ENCODE measurements at regions not wholly inside any gene's neighbourhood (a gene's known extent, or its start where the extent isn't known, plus 50 kb on each side); places are given as distances from the start of the nearest gene placed in this dataset.

DNA sequence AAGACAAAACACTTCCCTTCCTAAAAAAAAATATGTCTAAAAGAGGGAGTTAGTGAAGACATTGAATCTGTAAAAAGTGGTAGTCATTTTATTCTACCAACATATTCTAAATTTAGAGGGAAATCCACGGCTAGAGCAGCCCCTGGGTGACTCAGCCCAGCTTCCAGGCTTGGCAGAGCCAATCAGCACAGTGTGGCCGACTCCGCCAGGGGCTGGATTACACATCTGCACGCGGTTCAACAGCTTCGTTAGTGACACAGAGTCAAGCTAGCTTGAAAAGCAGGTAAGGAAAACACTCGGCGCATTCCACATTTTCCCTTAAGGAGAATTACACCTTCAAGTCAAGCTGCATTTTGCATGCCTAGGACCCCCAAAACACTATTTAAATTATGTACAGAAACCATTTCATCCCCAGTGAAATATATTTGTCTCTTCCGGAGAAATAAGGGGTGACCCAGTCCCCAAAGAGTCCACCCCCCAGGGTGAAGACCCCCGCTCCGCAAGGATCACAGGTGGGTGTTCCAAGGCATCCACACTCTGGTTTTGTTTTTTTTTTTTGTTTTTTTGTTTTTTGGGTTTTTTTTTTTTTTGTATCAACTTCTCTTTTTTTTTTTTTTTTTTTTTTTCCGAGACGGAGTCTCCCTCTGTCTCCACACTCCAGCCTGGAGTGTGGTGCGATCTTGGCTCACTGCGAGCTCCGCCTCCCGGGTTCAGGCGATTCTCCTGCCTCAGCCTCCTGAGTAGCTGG is 58.4 kb upstream of the ARID1B start:
- Histone ChIP-seq H4K20me1 (ENCODE audit: insufficient read depth) (no peaks in the 10 kb centered on the region), H3K4me1 (ENCODE audit: control insufficient read depth in 1 of 2, insufficient read depth in 2 of 2, low read length in 2 of 2) (peaks cover 32 to 34% of the 10 kb centered on the region in 2 experiments), H3K79me2 (ENCODE audit: insufficient read depth, low read length) (no peaks in the 10 kb centered on the region), H3K4me3 (replicated peaks in 1 of 2; ENCODE audit: low read depth in 1 of 2, low read length in 2 of 2) (peak overlapping the region in 1 of 2 experiments; percentile 40; a peak in 2 of 4 replicates), H3K9me3 (ENCODE audit: control insufficient read depth in 1 of 2, insufficient read depth in 1 of 2, low read depth in 1 of 2, low read length in 2 of 2) (no peaks in the 10 kb centered on the region), H3K9ac (ENCODE audit: low read length) (no peak overlapping the region), H2AFZ (ENCODE audit: low read depth, low read length, poor library complexity, severe bottlenecking) (peak overlapping the region; percentile 36), H3K9me2 (ENCODE audit: insufficient read depth) (no peaks in the 10 kb centered on the region), H3K27ac (ENCODE audit: low read depth, low read length) (peak overlapping the region; percentile 71; the same call in 1 of the 2 replicates), H3K4me2 (ENCODE audit: low read length) (peak overlapping the region; percentile 75), H3K36me3 (ENCODE audit: control insufficient read depth in 1 of 2, insufficient read depth in 2 of 2, low read length in 2 of 2) (no peaks in the 10 kb centered on the region), H3K27me3 (ENCODE audit: insufficient read depth, low read length) (no peaks in the 10 kb centered on the region)
- ChIA-PET CTCF (no interaction called here), RAD21 (ENCODE audit: low non-redundant PET in 1 of 2, low total read pairs in 2 of 2, uncharacterized antibody in 2 of 2, unreplicated experiment in 2 of 2) (no interaction called here), POLR2A (interaction anchor here (0.7 to 2.2 kb wide), 2 partner anchors 9 to 13 kb away, joined by 3 to 7 read pairs; no protein-coding TSS in a partner anchor)
- no TSS peak for BruUV-seq (replicated peaks)
- ATAC-seq (peak; percentile 60), DNase-seq (ENCODE audit: low read depth, low spot score) (peak; percentile 69)
- intact Hi-C loops (cut with micrococcal nuclease): loop anchor here (2.0 kb wide), 1 partner anchor 304 kb away; no protein-coding TSS in a partner anchor
- TF ChIP-seq ZFX (IDR thresholded peaks at IDR 0.05) (no peak), POLR2AphosphoS5 (IDR thresholded peaks at IDR 0.05; ENCODE audit: low read depth, low read length) (peak; percentile 45; the same call in 1 of the 2 replicates), YY1 (IDR thresholded peaks at IDR 0.05; ENCODE audit: extremely low read depth, insufficient replicate concordance, low read depth, low read length) (no peak), ZNF274 (IDR thresholded peaks at IDR 0.05; ENCODE audit: low read depth, low read length) (no peak), EZH2phosphoT487 (IDR thresholded peaks at IDR 0.05; ENCODE audit: borderline replicate concordance) (no peak), POLR2A (IDR thresholded peaks at IDR 0.05; ENCODE audit: borderline replicate concordance, extremely low read depth, insufficient read depth, insufficient read length) (no peak), TCF7L2 (IDR thresholded peaks at IDR 0.05; ENCODE audit: borderline replicate concordance, extremely low read depth, insufficient read depth, insufficient read length) (no peak), RAD21 (IDR thresholded peaks at IDR 0.05; ENCODE audit: low read depth) (0 out of 2 replicates have a peak, but pooled peaks have one; percentile 3), CBX3 (IDR thresholded peaks at IDR 0.05; ENCODE audit: low read depth) (peak; percentile 74; the same call in 1 of the 2 replicates), FOSL1 (IDR thresholded peaks at IDR 0.05; ENCODE audit: low read depth) (peak; percentile 48; the same call in 1 of the 2 replicates), SRF (IDR thresholded peaks at IDR 0.05; ENCODE audit: low read depth) (no peak), EZH2 (IDR thresholded peaks at IDR 0.05) (no peak), SP1 (IDR thresholded peaks at IDR 0.05; ENCODE audit: low read depth) (peak; percentile 56)
- TF ChIP-seq, protein P1, sequence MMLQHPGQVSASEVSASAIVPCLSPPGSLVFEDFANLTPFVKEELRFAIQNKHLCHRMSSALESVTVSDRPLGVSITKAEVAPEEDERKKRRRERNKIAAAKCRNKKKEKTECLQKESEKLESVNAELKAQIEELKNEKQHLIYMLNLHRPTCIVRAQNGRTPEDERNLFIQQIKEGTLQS (IDR thresholded peaks at IDR 0.05): no peak
- TF ChIP-seq, protein P2, sequence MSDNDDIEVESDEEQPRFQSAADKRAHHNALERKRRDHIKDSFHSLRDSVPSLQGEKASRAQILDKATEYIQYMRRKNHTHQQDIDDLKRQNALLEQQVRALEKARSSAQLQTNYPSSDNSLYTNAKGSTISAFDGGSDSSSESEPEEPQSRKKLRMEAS (IDR thresholded peaks at IDR 0.05): peak; percentile 96
- TF ChIP-seq, protein P3, sequence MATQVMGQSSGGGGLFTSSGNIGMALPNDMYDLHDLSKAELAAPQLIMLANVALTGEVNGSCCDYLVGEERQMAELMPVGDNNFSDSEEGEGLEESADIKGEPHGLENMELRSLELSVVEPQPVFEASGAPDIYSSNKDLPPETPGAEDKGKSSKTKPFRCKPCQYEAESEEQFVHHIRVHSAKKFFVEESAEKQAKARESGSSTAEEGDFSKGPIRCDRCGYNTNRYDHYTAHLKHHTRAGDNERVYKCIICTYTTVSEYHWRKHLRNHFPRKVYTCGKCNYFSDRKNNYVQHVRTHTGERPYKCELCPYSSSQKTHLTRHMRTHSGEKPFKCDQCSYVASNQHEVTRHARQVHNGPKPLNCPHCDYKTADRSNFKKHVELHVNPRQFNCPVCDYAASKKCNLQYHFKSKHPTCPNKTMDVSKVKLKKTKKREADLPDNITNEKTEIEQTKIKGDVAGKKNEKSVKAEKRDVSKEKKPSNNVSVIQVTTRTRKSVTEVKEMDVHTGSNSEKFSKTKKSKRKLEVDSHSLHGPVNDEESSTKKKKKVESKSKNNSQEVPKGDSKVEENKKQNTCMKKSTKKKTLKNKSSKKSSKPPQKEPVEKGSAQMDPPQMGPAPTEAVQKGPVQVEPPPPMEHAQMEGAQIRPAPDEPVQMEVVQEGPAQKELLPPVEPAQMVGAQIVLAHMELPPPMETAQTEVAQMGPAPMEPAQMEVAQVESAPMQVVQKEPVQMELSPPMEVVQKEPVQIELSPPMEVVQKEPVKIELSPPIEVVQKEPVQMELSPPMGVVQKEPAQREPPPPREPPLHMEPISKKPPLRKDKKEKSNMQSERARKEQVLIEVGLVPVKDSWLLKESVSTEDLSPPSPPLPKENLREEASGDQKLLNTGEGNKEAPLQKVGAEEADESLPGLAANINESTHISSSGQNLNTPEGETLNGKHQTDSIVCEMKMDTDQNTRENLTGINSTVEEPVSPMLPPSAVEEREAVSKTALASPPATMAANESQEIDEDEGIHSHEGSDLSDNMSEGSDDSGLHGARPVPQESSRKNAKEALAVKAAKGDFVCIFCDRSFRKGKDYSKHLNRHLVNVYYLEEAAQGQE (IDR thresholded peaks at IDR 0.05; ENCODE audit: low read depth): no peak
- TF ChIP-seq, protein P4, sequence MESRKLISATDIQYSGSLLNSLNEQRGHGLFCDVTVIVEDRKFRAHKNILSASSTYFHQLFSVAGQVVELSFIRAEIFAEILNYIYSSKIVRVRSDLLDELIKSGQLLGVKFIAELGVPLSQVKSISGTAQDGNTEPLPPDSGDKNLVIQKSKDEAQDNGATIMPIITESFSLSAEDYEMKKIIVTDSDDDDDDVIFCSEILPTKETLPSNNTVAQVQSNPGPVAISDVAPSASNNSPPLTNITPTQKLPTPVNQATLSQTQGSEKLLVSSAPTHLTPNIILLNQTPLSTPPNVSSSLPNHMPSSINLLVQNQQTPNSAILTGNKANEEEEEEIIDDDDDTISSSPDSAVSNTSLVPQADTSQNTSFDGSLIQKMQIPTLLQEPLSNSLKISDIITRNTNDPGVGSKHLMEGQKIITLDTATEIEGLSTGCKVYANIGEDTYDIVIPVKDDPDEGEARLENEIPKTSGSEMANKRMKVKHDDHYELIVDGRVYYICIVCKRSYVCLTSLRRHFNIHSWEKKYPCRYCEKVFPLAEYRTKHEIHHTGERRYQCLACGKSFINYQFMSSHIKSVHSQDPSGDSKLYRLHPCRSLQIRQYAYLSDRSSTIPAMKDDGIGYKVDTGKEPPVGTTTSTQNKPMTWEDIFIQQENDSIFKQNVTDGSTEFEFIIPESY (IDR thresholded peaks at IDR 0.05; ENCODE audit: extremely low read depth, insufficient replicate concordance, low read length): no peak
- TF ChIP-seq, protein P5, sequence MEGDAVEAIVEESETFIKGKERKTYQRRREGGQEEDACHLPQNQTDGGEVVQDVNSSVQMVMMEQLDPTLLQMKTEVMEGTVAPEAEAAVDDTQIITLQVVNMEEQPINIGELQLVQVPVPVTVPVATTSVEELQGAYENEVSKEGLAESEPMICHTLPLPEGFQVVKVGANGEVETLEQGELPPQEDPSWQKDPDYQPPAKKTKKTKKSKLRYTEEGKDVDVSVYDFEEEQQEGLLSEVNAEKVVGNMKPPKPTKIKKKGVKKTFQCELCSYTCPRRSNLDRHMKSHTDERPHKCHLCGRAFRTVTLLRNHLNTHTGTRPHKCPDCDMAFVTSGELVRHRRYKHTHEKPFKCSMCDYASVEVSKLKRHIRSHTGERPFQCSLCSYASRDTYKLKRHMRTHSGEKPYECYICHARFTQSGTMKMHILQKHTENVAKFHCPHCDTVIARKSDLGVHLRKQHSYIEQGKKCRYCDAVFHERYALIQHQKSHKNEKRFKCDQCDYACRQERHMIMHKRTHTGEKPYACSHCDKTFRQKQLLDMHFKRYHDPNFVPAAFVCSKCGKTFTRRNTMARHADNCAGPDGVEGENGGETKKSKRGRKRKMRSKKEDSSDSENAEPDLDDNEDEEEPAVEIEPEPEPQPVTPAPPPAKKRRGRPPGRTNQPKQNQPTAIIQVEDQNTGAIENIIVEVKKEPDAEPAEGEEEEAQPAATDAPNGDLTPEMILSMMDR (IDR thresholded peaks at IDR 0.05 in 2 of 3, conservative IDR thresholded peaks at IDR 0.05 in 1 of 3; ENCODE audit: borderline replicate concordance in 1 of 3, insufficient read depth in 1 of 3, low read depth in 2 of 3, low read length in 2 of 3): no peak
